ENCODE measurements at regions not wholly inside any gene's neighbourhood (a gene's known extent, or its start where the extent isn't known, plus 50 kb on each side); places are given as distances from the start of the nearest gene placed in this dataset.

DNA sequence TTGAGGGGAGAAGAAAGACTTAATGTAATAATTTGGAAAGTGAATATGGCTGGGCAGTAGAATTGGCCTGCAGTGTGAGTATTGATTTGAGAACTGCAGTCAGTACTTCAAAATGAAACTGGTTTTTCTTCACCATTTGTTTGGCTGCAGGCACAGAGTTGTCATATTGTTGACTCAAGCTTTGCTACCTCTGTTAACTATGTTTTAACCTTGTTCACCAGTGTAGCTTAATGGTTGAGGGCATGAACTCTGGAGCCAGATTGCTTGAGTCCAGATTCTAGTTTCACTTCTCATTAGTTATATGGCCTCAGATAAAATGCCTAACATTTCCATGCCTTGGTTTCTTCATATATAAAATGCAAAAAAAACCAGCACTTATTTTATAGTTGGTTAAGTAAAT is 64.1 kb downstream of the CFAP44 start:
- Histone ChIP-seq H3K79me1 (ENCODE audit: low read depth in 1 of 2, low read length in 2 of 2) (no peaks in the 10 kb centered on the region), H2BK15ac (ENCODE audit: low read depth, low read length) (no peak overlapping the region), H3K23ac (ENCODE audit: low read depth, low read length) (no peak overlapping the region), H2BK120ac (ENCODE audit: low read depth, low read length) (no peak overlapping the region), H3K56ac (ENCODE audit: extremely low read depth, insufficient read depth, low read length) (no peak overlapping the region), H3K4me2 (ENCODE audit: low read depth, low read length) (no peak overlapping the region), H2BK5ac (ENCODE audit: low read depth, low read length, poor library complexity, severe bottlenecking) (no peak overlapping the region), H2BK20ac (ENCODE audit: low read depth, low read length) (no peak overlapping the region), H3K4me3 (ENCODE audit: insufficient read depth, low read depth, low read length) (no peak overlapping the region), H2AFZ (replicated peaks; ENCODE audit: low read length, poor library complexity) (no peak overlapping the region), H4K5ac (ENCODE audit: low read depth, low read length) (no peak overlapping the region), H4K20me1 (ENCODE audit: insufficient read depth, low read length) (no peaks in the 10 kb centered on the region), H2AK9ac (replicated peaks; ENCODE audit: low read depth, low read length, poor library complexity) (no peak overlapping the region), H4K8ac (ENCODE audit: low read depth in 2 of 2, low read length in 2 of 2) (no peak overlapping the region), H3K9me1 (ENCODE audit: insufficient read depth, low read length) (no peaks in the 10 kb centered on the region), H4K91ac (ENCODE audit: insufficient read depth, low read depth, low read length) (no peak overlapping the region), H3K14ac (replicated peaks; ENCODE audit: low read depth, low read length) (no peak overlapping the region), H3K27me3 (ENCODE audit: control insufficient read depth, insufficient read depth, low read length) (no peaks in the 10 kb centered on the region), H3K36me3 (ENCODE audit: control insufficient read depth, insufficient read depth, low read length) (no peaks in the 10 kb centered on the region; the same call in 1 of the 2 replicates), H3K4me1 (ENCODE audit: control insufficient read depth, insufficient read depth, low read length) (no peaks in the 10 kb centered on the region), H2AK5ac (ENCODE audit: low read depth, low read length) (no peak overlapping the region), H3K27ac (ENCODE audit: insufficient read depth, low read length) (no peak overlapping the region), H3K4ac (ENCODE audit: low read depth, low read length) (no peak overlapping the region), H3K9ac (ENCODE audit: low read depth, low read length) (no peak overlapping the region), H3K9me3 (ENCODE audit: control insufficient read depth, insufficient read depth, low read length) (no peaks in the 10 kb centered on the region), H3K18ac (ENCODE audit: low read depth, low read length) (no peak overlapping the region)
- no TSS peak for BruUV-seq (replicated peaks)
- POLR2A ChIA-PET (ENCODE audit: unreplicated experiment), result no interaction called here
- in situ Hi-C loops (cut with MboI; ENCODE audit: low sequenced_read_pairs) (no loop called here), intact Hi-C loops (cut with micrococcal nuclease) (no loop called here), dilution Hi-C loops (cut with HindIII; ENCODE audit: low sequenced_read_pairs, unreplicated experiment) (no loop called here)
- TF ChIP-seq BHLHE40 (IDR thresholded peaks at IDR 0.05; ENCODE audit: low read depth, low read length) (no peak), FOS (IDR thresholded peaks at IDR 0.05; ENCODE audit: low read depth, low read length) (no peak), RAD21 (IDR thresholded peaks at IDR 0.05; ENCODE audit: low read length) (no peak), CHD1 (IDR thresholded peaks at IDR 0.05; ENCODE audit: low read depth, low read length) (no peak), NFE2L2 (IDR thresholded peaks at IDR 0.05; ENCODE audit: low read depth, low read length) (no peak), MAFK (IDR thresholded peaks at IDR 0.05; ENCODE audit: low read depth, low read length) (no peak), SMC3 (IDR thresholded peaks at IDR 0.05; ENCODE audit: low read depth, low read length) (no peak), POLR2A (IDR thresholded peaks at IDR 0.05; ENCODE audit: low read depth, low read length) (no peak), MAZ (IDR thresholded peaks at IDR 0.05; ENCODE audit: borderline replicate concordance, low read depth, low read length) (no peak), RCOR1 (IDR thresholded peaks at IDR 0.05; ENCODE audit: insufficient replicate concordance, low read length) (no peak), MXI1 (IDR thresholded peaks at IDR 0.05; ENCODE audit: borderline replicate concordance, low read depth, low read length) (no peak), RFX5 (IDR thresholded peaks at IDR 0.05; ENCODE audit: low read depth, low read length) (no peak)
- TF ChIP-seq, protein P1, sequence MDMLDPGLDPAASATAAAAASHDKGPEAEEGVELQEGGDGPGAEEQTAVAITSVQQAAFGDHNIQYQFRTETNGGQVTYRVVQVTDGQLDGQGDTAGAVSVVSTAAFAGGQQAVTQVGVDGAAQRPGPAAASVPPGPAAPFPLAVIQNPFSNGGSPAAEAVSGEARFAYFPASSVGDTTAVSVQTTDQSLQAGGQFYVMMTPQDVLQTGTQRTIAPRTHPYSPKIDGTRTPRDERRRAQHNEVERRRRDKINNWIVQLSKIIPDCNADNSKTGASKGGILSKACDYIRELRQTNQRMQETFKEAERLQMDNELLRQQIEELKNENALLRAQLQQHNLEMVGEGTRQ (IDR thresholded peaks at IDR 0.05; ENCODE audit: low read depth, low read length), result no peak
- TF ChIP-seq, protein P2, sequence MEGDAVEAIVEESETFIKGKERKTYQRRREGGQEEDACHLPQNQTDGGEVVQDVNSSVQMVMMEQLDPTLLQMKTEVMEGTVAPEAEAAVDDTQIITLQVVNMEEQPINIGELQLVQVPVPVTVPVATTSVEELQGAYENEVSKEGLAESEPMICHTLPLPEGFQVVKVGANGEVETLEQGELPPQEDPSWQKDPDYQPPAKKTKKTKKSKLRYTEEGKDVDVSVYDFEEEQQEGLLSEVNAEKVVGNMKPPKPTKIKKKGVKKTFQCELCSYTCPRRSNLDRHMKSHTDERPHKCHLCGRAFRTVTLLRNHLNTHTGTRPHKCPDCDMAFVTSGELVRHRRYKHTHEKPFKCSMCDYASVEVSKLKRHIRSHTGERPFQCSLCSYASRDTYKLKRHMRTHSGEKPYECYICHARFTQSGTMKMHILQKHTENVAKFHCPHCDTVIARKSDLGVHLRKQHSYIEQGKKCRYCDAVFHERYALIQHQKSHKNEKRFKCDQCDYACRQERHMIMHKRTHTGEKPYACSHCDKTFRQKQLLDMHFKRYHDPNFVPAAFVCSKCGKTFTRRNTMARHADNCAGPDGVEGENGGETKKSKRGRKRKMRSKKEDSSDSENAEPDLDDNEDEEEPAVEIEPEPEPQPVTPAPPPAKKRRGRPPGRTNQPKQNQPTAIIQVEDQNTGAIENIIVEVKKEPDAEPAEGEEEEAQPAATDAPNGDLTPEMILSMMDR (conservative IDR thresholded peaks at IDR 0.05; ENCODE audit: low read depth, low read length), result no peak
- no peak for ATAC-seq (ENCODE audit: low read depth)
- no peak for DNase-seq
- CTCF ChIA-PET, result no interaction called here
